ENCODE measurements at regions not wholly inside any gene's neighbourhood (a gene's known extent, or its start where the extent isn't known, plus 50 kb on each side); places are given as distances from the start of the nearest gene placed in this dataset.

DNA sequence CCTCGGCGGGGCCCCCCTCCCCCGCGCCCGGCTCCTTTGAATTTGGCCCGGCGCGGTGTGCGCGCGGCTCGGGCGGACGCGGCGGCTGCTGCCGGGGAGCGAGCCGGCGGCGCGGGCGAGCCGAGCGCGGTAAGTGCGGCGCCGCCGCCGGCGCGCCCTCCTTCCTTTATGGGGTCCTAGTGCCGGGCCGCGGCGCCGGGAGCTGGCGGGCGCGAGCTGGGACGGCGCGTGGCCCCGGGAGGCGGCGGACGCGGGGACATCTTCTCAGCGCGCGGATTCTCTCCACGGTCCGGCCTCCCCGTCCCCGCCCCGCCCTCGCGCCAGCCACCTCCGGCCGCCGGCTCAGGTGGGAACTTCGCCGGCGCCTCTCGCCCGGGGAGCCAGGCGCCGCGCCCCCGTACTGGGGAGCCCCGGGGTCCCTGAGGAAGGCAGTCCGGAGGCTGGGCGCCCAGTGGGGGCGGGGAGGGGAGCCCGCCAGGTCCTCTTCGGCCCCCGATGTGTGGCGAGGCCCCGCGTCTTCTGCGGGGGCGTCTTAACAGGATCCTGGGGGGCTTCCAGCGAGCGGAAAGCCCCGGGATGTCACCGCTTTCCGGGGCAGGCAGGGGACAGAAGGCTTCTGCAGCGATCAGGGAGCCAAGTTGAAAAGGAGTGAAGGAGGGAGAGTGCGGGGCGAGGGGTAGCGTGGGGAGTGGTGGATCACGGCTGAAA is 98.4 kb upstream of the TENM3 start:
- no peaks in the 10 kb centered on the region for H4K20me1 ChIP-seq (ENCODE audit: insufficient read depth, low read length)
- H3K4me2 ChIP-seq (ENCODE audit: low read depth, low read length): peak overlapping the region; percentile 84; the same call in 1 of the 2 replicates
- no peaks in the 10 kb centered on the region for H3K9me3 ChIP-seq (replicated peaks; ENCODE audit: insufficient read depth, low read length)
- DNase-seq: peak; percentile 51
- no peaks in the 10 kb centered on the region for H3K36me3 ChIP-seq (replicated peaks; ENCODE audit: insufficient read depth, low read length)
- 0 out of 2 replicates have a peak, but pooled peaks cover 3% of the 10 kb centered on the region for H3K4me1 ChIP-seq (ENCODE audit: low read length)
- TF ChIP-seq, protein P1, sequence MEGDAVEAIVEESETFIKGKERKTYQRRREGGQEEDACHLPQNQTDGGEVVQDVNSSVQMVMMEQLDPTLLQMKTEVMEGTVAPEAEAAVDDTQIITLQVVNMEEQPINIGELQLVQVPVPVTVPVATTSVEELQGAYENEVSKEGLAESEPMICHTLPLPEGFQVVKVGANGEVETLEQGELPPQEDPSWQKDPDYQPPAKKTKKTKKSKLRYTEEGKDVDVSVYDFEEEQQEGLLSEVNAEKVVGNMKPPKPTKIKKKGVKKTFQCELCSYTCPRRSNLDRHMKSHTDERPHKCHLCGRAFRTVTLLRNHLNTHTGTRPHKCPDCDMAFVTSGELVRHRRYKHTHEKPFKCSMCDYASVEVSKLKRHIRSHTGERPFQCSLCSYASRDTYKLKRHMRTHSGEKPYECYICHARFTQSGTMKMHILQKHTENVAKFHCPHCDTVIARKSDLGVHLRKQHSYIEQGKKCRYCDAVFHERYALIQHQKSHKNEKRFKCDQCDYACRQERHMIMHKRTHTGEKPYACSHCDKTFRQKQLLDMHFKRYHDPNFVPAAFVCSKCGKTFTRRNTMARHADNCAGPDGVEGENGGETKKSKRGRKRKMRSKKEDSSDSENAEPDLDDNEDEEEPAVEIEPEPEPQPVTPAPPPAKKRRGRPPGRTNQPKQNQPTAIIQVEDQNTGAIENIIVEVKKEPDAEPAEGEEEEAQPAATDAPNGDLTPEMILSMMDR (IDR thresholded peaks at IDR 0.05; ENCODE audit: low read length): no peak
- no peak for TF ChIP-seq EZH2phosphoT487 (IDR thresholded peaks at IDR 0.05; ENCODE audit: low read length)
- no peak for TF ChIP-seq EZH2 (optimal IDR thresholded peaks at IDR 0.05; ENCODE audit: low read depth, low read length)
- H3K79me2 ChIP-seq (ENCODE audit: low read length): no peaks in the 10 kb centered on the region
- peak overlapping the region; percentile 62 for H2AFZ ChIP-seq (ENCODE audit: low read length)
- peak overlapping the region; percentile 74 for H3K4me3 ChIP-seq (ENCODE audit: low read length)
- no peak overlapping the region for H3K27ac ChIP-seq (ENCODE audit: low read length)
- no peaks in the 10 kb centered on the region for H3K9me2 ChIP-seq (replicated peaks; ENCODE audit: insufficient read depth, low read length)
- H3K27me3 ChIP-seq (replicated peaks; ENCODE audit: insufficient read depth, low read length): no peaks in the 10 kb centered on the region
- 0 out of 2 replicates have a peak, but pooled peaks cover 3% of the 10 kb centered on the region for H3F3A ChIP-seq (ENCODE audit: insufficient read depth, low read length)
- H3K9ac ChIP-seq (ENCODE audit: low read length): peak overlapping the region; percentile 43; the same call in 1 of the 2 replicates

GRCh38 chr4:182145334-182145905 is 97.8 kb upstream of the TENM3 start:
- Histone ChIP-seq H3K27me3 (replicated peaks; ENCODE audit: insufficient read depth, low read length) (no peaks in the 10 kb centered on the region), H3K4me2 (ENCODE audit: low read depth, low read length) (peak overlapping the region; percentile 84; the same call in 1 of the 2 replicates), H2AFZ (ENCODE audit: low read length) (peak overlapping the region; percentile 62; the same call in 1 of the 2 replicates), H4K20me1 (ENCODE audit: insufficient read depth, low read length) (no peaks in the 10 kb centered on the region), H3K79me2 (ENCODE audit: low read length) (no peaks in the 10 kb centered on the region), H3K9me3 (replicated peaks; ENCODE audit: insufficient read depth, low read length) (no peaks in the 10 kb centered on the region), H3K4me3 (ENCODE audit: low read length) (peak overlapping the region; percentile 74), H3K4me1 (ENCODE audit: low read length) (no peaks in the 10 kb centered on the region), H3F3A (ENCODE audit: insufficient read depth, low read length) (0 out of 2 replicates have a peak, but pooled peaks cover 3% of the 10 kb centered on the region), H3K9ac (ENCODE audit: low read length) (peak overlapping the region; percentile 43; the same call in 1 of the 2 replicates), H3K36me3 (replicated peaks; ENCODE audit: insufficient read depth, low read length) (no peaks in the 10 kb centered on the region), H3K9me2 (replicated peaks; ENCODE audit: insufficient read depth, low read length) (no peaks in the 10 kb centered on the region), H3K27ac (ENCODE audit: low read length) (no peak overlapping the region)
- DNase-seq: no peak
- TF ChIP-seq EZH2 (optimal IDR thresholded peaks at IDR 0.05; ENCODE audit: low read depth, low read length) (no peak), EZH2phosphoT487 (IDR thresholded peaks at IDR 0.05; ENCODE audit: low read length) (no peak)
- TF ChIP-seq, protein P1 (IDR thresholded peaks at IDR 0.05; ENCODE audit: low read length): no peak

DNA sequence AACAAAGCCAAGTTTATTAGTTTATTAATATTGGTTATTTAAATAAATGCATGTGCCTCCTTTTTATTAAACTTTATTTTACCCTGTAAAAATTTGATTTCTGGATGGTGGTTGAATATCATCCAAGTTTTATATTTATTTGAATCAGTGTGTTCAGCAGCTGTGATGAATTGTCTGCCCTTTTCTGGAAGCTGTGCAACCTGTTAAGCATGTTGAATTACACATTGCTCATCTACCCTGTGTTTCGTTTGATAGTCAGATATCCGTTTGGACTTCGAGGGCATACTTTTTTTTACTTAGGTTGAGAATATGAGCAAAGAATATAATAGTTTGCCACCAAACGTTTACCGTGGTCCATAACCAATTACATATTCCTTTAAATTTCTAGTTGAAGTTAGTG is 95.8 kb upstream of the TENM3 start:
- Histone ChIP-seq H3K36me3 (replicated peaks; ENCODE audit: insufficient read depth, low read length) (no peaks in the 10 kb centered on the region), H4K20me1 (ENCODE audit: insufficient read depth, low read length) (no peaks in the 10 kb centered on the region), H3F3A (ENCODE audit: insufficient read depth, low read length) (no peaks in the 10 kb centered on the region), H3K79me2 (ENCODE audit: low read length) (no peaks in the 10 kb centered on the region), H3K27me3 (replicated peaks; ENCODE audit: insufficient read depth, low read length) (no peaks in the 10 kb centered on the region), H3K4me1 (ENCODE audit: low read length) (no peaks in the 10 kb centered on the region), H3K4me2 (ENCODE audit: low read depth, low read length) (no peak overlapping the region), H3K9ac (ENCODE audit: low read length) (no peak overlapping the region), H3K27ac (ENCODE audit: low read length) (no peak overlapping the region), H3K4me3 (ENCODE audit: low read length) (no peak overlapping the region), H3K9me2 (replicated peaks; ENCODE audit: insufficient read depth, low read length) (no peaks in the 10 kb centered on the region), H2AFZ (ENCODE audit: low read length) (no peak overlapping the region), H3K9me3 (replicated peaks; ENCODE audit: insufficient read depth, low read length) (no peaks in the 10 kb centered on the region)
- DNase-seq: no peak
- no peak for TF ChIP-seq EZH2 (optimal IDR thresholded peaks at IDR 0.05; ENCODE audit: low read depth, low read length)
- TF ChIP-seq EZH2phosphoT487 (IDR thresholded peaks at IDR 0.05; ENCODE audit: low read length): no peak
- TF ChIP-seq, protein P1 (IDR thresholded peaks at IDR 0.05; ENCODE audit: low read length): no peak

All from MM.1S (cell line).